Astrocyte (in vitro differentiated cells and primary cell): ENCODE measurements at regions not wholly inside any gene's neighbourhood (a gene's known extent, or its start where the extent isn't known, plus 50 kb on each side); places are given as distances from the start of the nearest gene placed in this dataset.

ENCODE experiments used
- DNase-seq: peaks from one replicate; pipeline ENCODE4 v3.0.0-alpha.2; 2010; ENCODE audit warnings: low read depth
- FAIRE-seq: peaks from 2 replicates; lab custom pipeline; 2011; peaks lifted over from hg19 to GRCh38; lab: Jason Lieb, UNC
- H2AFZ ChIP-seq: 2 replicates; pipeline ENCODE4 v1.6.0; 2012; ENCODE audit warnings: low read depth, low read length, inconsistent platforms
- H3K27ac ChIP-seq: 2 replicates; pipeline ENCODE4 v1.5.1; 2011; ENCODE audit warnings: low read depth, low read length, inconsistent platforms
- H3K27me3 ChIP-seq: 2 replicates; pipeline ENCODE4 v1.6.0; 2011; ENCODE audit warnings: low read length, inconsistent platforms; ENCODE audit not compliant: insufficient read depth
- H3K36me3 ChIP-seq: 2 replicates; pipeline ENCODE4 v1.5.1; 2011; ENCODE audit warnings: low read length, inconsistent platforms; ENCODE audit not compliant: insufficient read depth
- H3K4me1 ChIP-seq: 2 replicates; pipeline ENCODE4 v1.5.1; 2011; ENCODE audit warnings: low read length, inconsistent platforms; ENCODE audit not compliant: insufficient read depth
- H3K4me2 ChIP-seq: 2 replicates; pipeline ENCODE4 v1.6.0; 2012; ENCODE audit warnings: low read length, inconsistent platforms
- H3K4me3 ChIP-seq: 2 replicates; pipeline ENCODE4 v1.5.1; 2011; ENCODE audit warnings: low read depth, mild to moderate bottlenecking, low read length, inconsistent platforms; ENCODE audit not compliant: insufficient read depth
- H3K79me2 ChIP-seq: 2 replicates; pipeline ENCODE4 v1.6.0; 2012; ENCODE audit warnings: mild to moderate bottlenecking, low read length, inconsistent platforms; ENCODE audit not compliant: insufficient read depth
- H3K9ac ChIP-seq: 2 replicates; pipeline ENCODE4 v1.6.0; 2012; ENCODE audit warnings: mild to moderate bottlenecking, low read length, inconsistent platforms
- H3K9me3 ChIP-seq: 2 replicates; pipeline ENCODE4 v1.5.1; 2012; ENCODE audit warnings: low read depth, mild to moderate bottlenecking, low read length, inconsistent platforms; ENCODE audit not compliant: insufficient read depth
- H4K20me1 ChIP-seq: 2 replicates; pipeline ENCODE4 v1.6.0; 2012; ENCODE audit warnings: low read length, inconsistent platforms; ENCODE audit not compliant: insufficient read depth
- H3K27ac Mint-ChIP-seq: one replicate; pipeline ENCODE4 v1.8.0; 2021; ENCODE audit warnings: mild to moderate bottlenecking, mixed read lengths; ENCODE audit not compliant: unreplicated experiment
- H3K27me3 Mint-ChIP-seq: one replicate; pipeline ENCODE4 v1.8.0; 2021; ENCODE audit warnings: low read depth, mixed read lengths; ENCODE audit not compliant: unreplicated experiment
- H3K36me3 Mint-ChIP-seq: one replicate; pipeline ENCODE4 v1.8.0; 2021; ENCODE audit warnings: low read depth, mixed read lengths; ENCODE audit not compliant: unreplicated experiment
- H3K4me1 Mint-ChIP-seq: one replicate; pipeline ENCODE4 v1.8.0; 2021; ENCODE audit warnings: low read depth, mixed read lengths; ENCODE audit not compliant: unreplicated experiment
- H3K4me3 Mint-ChIP-seq: one replicate; pipeline ENCODE4 v1.8.0; 2021; ENCODE audit warnings: mild to moderate bottlenecking, moderate library complexity, mixed read lengths; ENCODE audit not compliant: unreplicated experiment
- H3K9me3 Mint-ChIP-seq: one replicate; pipeline ENCODE4 v1.8.0; 2021; ENCODE audit warnings: mild to moderate bottlenecking, mixed read lengths; ENCODE audit not compliant: unreplicated experiment
- EZH2 ChIP-seq: IDR thresholded peaks from 2 replicates; pipeline ENCODE4 v1.6.1; 2012; ENCODE audit warnings: mild to moderate bottlenecking, low read length, inconsistent platforms; ENCODE audit not compliant: insufficient read depth
- TF ChIP-seq, protein P1 (sequence below): IDR thresholded peaks from 2 replicates; pipeline ENCODE4 v1.5.1; 2011; ENCODE audit warnings: low read depth, mild to moderate bottlenecking, inconsistent platforms, low read length, moderate library complexity; ENCODE audit not compliant: insufficient read depth

DNA sequence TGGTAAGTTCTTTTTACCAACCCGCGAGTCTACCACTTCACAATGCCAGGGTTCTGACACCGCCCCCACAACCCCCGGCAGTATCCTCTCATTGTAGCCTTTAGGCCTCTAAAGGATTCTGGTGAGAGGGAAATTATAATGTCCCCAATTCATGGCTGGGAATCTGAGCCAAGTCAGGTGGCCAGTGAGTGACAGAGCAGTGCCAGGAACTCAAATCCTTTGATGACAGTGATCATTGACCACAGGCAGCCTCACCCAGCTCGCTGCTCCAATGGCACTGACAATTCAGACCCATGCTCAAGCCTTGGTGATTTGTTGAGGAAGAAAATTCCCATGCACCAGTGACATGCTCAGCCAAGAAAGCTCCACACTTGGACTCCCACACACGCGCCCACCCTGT is 63.4 kb upstream of the CSF1 start:
- no peak overlapping the region for H3K4me3 Mint-ChIP-seq
- no peaks in the 10 kb centered on the region for H3K4me1 Mint-ChIP-seq
- H3K27ac Mint-ChIP-seq: no peak overlapping the region
- Histone ChIP-seq H3K4me2 (no peak overlapping the region), H3K4me3 (no peak overlapping the region), H4K20me1 (no peaks in the 10 kb centered on the region), H3K27me3 (no peaks in the 10 kb centered on the region), H2AFZ (no peak overlapping the region), H3K27ac (no peak overlapping the region), H3K9ac (no peak overlapping the region), H3K4me1 (no peaks in the 10 kb centered on the region), H3K79me2 (no peaks in the 10 kb centered on the region), H3K36me3 (no peaks in the 10 kb centered on the region), H3K9me3 (no peaks in the 10 kb centered on the region)
- no peaks in the 10 kb centered on the region for H3K36me3 Mint-ChIP-seq
- no peak for DNase-seq
- H3K9me3 Mint-ChIP-seq: peaks cover 3% of the 10 kb centered on the region
- no peak for TF ChIP-seq EZH2
- TF ChIP-seq, protein P1, sequence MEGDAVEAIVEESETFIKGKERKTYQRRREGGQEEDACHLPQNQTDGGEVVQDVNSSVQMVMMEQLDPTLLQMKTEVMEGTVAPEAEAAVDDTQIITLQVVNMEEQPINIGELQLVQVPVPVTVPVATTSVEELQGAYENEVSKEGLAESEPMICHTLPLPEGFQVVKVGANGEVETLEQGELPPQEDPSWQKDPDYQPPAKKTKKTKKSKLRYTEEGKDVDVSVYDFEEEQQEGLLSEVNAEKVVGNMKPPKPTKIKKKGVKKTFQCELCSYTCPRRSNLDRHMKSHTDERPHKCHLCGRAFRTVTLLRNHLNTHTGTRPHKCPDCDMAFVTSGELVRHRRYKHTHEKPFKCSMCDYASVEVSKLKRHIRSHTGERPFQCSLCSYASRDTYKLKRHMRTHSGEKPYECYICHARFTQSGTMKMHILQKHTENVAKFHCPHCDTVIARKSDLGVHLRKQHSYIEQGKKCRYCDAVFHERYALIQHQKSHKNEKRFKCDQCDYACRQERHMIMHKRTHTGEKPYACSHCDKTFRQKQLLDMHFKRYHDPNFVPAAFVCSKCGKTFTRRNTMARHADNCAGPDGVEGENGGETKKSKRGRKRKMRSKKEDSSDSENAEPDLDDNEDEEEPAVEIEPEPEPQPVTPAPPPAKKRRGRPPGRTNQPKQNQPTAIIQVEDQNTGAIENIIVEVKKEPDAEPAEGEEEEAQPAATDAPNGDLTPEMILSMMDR: no peak
- H3K27me3 Mint-ChIP-seq: peaks cover 3% of the 10 kb centered on the region
- FAIRE-seq: no peak

DNA sequence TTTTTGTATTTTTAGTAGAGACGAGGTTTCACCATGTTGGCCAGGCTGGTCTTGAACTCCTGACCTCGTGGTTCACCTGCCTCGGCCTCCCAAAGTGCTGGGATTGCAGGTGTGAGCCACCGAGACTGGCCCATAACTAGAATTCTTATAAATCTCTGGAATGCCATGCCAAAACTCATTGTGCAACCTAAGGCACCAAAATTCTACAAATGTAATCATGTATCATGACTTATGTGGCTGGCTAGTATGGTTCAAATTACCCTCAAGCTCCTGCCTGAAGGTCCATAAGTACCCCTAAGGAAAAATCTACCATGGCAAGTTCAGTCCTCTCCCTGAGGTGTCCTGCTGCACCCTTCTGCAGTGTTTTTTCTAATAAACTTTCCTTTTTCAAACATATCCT is 63.8 kb upstream of the CSF1 start:
- DNase-seq (no peak), FAIRE-seq (no peak)
- Histone ChIP-seq H3K4me2 (no peak overlapping the region), H3K9ac (no peak overlapping the region), H3K36me3 (no peaks in the 10 kb centered on the region), H3K4me1 (no peaks in the 10 kb centered on the region), H3K27me3 (no peaks in the 10 kb centered on the region), H4K20me1 (no peaks in the 10 kb centered on the region), H3K79me2 (no peaks in the 10 kb centered on the region), H2AFZ (no peak overlapping the region), H3K27ac (no peak overlapping the region), H3K9me3 (no peaks in the 10 kb centered on the region), H3K4me3 (no peak overlapping the region)
- H3K4me3 Mint-ChIP-seq: no peak overlapping the region
- peaks cover 3% of the 10 kb centered on the region for H3K27me3 Mint-ChIP-seq
- no peak for TF ChIP-seq EZH2
- TF ChIP-seq, protein P1: no peak
- H3K9me3 Mint-ChIP-seq: peaks cover 3% of the 10 kb centered on the region
- no peaks in the 10 kb centered on the region for H3K4me1 Mint-ChIP-seq
- no peak overlapping the region for H3K27ac Mint-ChIP-seq
- no peaks in the 10 kb centered on the region for H3K36me3 Mint-ChIP-seq

DNA sequence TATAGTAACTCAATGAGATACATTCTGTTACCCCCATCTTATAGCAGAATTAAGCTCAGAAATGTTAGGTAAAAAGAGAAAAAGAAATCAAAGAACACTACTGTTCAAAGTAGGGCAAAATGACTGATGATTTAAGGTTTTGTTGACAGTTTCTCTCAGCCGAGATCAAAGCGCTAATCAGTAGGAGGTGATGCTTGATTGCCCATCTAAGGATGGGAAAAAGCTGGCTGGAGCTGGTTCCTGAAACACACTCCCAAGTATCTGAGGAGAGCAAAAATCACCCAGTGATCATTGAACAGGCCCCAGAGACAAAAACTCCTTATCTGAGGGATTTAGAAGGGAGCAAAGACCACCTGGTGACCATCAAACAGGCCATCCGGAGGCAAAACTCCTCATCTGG is 64.5 kb upstream of the CSF1 start:
- no peaks in the 10 kb centered on the region for H3K36me3 ChIP-seq
- H4K20me1 ChIP-seq: no peaks in the 10 kb centered on the region

More for the DNA sequence above, 64.5 kb upstream of the CSF1 start:
- Mint-ChIP-seq H3K4me3 (no peak overlapping the region), H3K27me3 (peaks cover 3% of the 10 kb centered on the region), H3K9me3 (peaks cover 3% of the 10 kb centered on the region), H3K27ac (no peak overlapping the region), H3K4me1 (no peaks in the 10 kb centered on the region), H3K36me3 (no peaks in the 10 kb centered on the region)
- no peak for DNase-seq
- no peak overlapping the region for H3K4me3 ChIP-seq
- H3K4me2 ChIP-seq: no peak overlapping the region
- H3K4me1 ChIP-seq: no peaks in the 10 kb centered on the region
- TF ChIP-seq, protein P1: no peak
- no peak overlapping the region for H2AFZ ChIP-seq
- no peak overlapping the region for H3K27ac ChIP-seq
- H3K9ac ChIP-seq: no peak overlapping the region
- no peak for FAIRE-seq
- H3K79me2 ChIP-seq: no peaks in the 10 kb centered on the region
- no peaks in the 10 kb centered on the region for H3K9me3 ChIP-seq
- no peaks in the 10 kb centered on the region for H3K27me3 ChIP-seq
